BLaER1 treated with 17β-estradiol and CSF1 and Interleukin-3, amounts not matched to agents 10 nM and 100 nM (cell line): ENCODE measurements at regions not wholly inside any gene's neighbourhood (a gene's known extent, or its start where the extent isn't known, plus 50 kb on each side); places are given as distances from the start of the nearest gene placed in this dataset.
"Not testable (repeated sequence)": the region's sequence is repeated elsewhere in the genome, so short reads cannot be mapped to it uniquely, and the experiment has no call there.

ENCODE experiments used
- H3K27ac ChIP-seq, 11 experiments: shearing (Covaris generic); formaldehyde crosslinking; 2 replicates each; pipeline ENCODE4 v1.8.1; 2022
- H3K27me3 ChIP-seq, 11 experiments: shearing (Covaris generic); formaldehyde crosslinking; 2 replicates each; pipeline ENCODE4 v1.8.1; 2022
- H3K36me3 ChIP-seq, 11 experiments: shearing (Covaris generic); formaldehyde crosslinking; 2 replicates each; pipeline ENCODE4 v1.8.1; 2022
- H3K4me1 ChIP-seq, 10 experiments: shearing (Covaris generic); formaldehyde crosslinking; 2 replicates each; pipeline ENCODE4 v1.8.1; 2022
- H3K4me2 ChIP-seq, 11 experiments: shearing (Covaris generic); formaldehyde crosslinking; 2 replicates each; pipeline ENCODE4 v1.8.1; 2022
- H3K4me3 ChIP-seq, 10 experiments: shearing (Covaris generic); formaldehyde crosslinking; 2 replicates each; pipeline ENCODE4 v1.8.1; 2022
- H3K9ac ChIP-seq, 11 experiments: shearing (Covaris generic); formaldehyde crosslinking; 2 replicates each; pipeline ENCODE4 v1.8.1; 2022
- H3K9me3 ChIP-seq, 11 experiments: shearing (Covaris generic); formaldehyde crosslinking; replicated peaks in 1 of 11; 2 replicates each; pipeline ENCODE4 v1.8.1; 2022
- H4K20me1 ChIP-seq, 11 experiments: shearing (Covaris generic); formaldehyde crosslinking; 2 replicates each; pipeline ENCODE4 v1.8.1; 2022
- Cebpa-rat ChIP-seq, 11 experiments: shearing (Covaris generic); IDR thresholded peaks; 2 replicates each; pipeline ENCODE4 v1.8.1; 2022

DNA sequence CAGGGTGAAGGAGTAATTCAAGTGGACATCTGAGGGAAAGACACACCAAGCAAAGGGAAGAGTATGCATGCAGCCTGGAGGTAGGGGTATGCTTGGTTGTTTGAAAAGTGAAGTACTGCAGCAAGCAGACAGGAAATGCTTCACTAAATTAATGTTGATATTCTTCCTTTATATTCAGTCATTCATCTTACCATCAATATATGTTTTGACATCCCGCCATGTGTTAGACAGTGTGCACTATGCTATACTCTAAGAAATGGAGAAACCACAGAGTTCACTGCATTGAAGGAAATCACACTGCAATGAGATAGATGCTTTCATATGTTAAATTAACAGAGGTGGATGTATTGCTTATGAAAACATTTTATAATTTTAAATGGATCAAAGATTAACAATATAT lies 82.9 kb downstream of the HSPA13 start:
- H4K20me1 ChIP-seq = no peaks in the 10 kb centered on the region
- H3K4me2 ChIP-seq = no peak overlapping the region
- no peak for TF ChIP-seq Cebpa-rat (IDR thresholded peaks at IDR 0.05)
- no peak overlapping the region for H3K27ac ChIP-seq
- no peaks in the 10 kb centered on the region for H3K4me1 ChIP-seq
- H3K9ac ChIP-seq = no peak overlapping the region
- no peaks in the 10 kb centered on the region for H3K9me3 ChIP-seq
- no peaks in the 10 kb centered on the region for H3K27me3 ChIP-seq
- no peaks in the 10 kb centered on the region for H3K36me3 ChIP-seq
- H3K4me3 ChIP-seq = no peak overlapping the region

GRCh38 chr21:14290576-14290975 lies 74.6 kb downstream of the RBM11 start:
- no peaks in the 10 kb centered on the region for H4K20me1 ChIP-seq
- no peaks in the 10 kb centered on the region for H3K27me3 ChIP-seq
- no peak overlapping the region for H3K4me3 ChIP-seq
- H3K4me2 ChIP-seq = no peak overlapping the region
- no peak for TF ChIP-seq Cebpa-rat (IDR thresholded peaks at IDR 0.05)
- no peaks in the 10 kb centered on the region for H3K36me3 ChIP-seq
- H3K4me1 ChIP-seq = no peaks in the 10 kb centered on the region
- no peak overlapping the region for H3K9ac ChIP-seq
- H3K9me3 ChIP-seq = no peaks in the 10 kb centered on the region
- H3K27ac ChIP-seq = no peak overlapping the region

DNA sequence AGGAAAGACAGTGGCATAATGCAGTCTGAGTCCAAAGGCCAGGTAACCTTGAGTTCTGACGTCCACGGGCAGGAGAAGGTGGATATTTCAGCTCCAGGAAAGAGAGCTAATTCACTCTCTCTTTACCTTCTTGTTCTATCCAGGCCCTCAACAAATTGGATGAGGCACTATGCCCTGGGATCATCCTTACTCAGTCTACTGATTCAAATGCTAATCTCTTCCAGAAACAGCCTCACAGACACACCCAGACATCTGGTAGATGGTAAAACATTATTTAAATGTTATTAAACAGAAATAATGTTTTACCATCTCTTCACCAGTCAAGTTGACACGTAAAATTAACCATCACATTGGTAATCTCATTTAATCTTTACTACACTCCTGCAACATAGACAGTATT lies 73.0 kb downstream of the RBM11 start:
- Histone ChIP-seq H4K20me1 (no peaks in the 10 kb centered on the region), H3K36me3 (no peaks in the 10 kb centered on the region), H3K4me1 (no peaks in the 10 kb centered on the region), H3K4me3 (no peak overlapping the region), H3K9me3 (no peaks in the 10 kb centered on the region), H3K9ac (no peak overlapping the region), H3K27ac (no peak overlapping the region), H3K27me3 (no peaks in the 10 kb centered on the region), H3K4me2 (no peak overlapping the region)
- TF ChIP-seq Cebpa-rat (IDR thresholded peaks at IDR 0.05) = no peak

DNA sequence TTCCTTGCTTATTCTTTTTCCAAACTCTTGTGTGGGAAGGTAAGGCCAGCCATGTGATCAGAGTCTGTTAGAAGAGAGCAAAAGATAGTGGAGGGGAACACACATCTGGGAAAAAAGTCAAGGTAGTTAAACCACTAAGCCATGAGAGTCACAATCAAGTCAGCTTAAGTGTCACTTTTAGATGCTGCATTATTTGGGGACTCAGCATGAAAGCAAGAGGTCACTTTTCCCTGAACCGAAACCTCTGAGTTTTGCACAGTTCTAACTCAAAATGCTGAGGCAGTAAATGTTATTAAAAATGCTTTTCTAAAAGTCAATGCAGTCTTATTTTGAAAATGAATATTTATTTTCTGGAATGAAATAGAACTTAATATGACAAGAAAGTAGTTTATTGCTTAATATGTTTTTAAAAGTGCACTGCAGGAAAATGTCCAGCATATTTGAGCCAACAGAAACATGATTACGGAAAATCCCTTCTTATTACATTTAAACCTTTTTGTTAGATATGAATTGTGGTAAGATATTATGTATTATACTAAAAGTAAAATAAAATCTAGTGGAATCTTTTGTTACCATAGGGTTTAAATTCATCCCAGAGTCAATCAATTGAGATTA lies 69.3 kb downstream of the RBM11 start:
- no peaks in the 10 kb centered on the region for H3K27me3 ChIP-seq
- H3K4me3 ChIP-seq = no peak overlapping the region
- no peak overlapping the region for H3K27ac ChIP-seq
- H3K4me1 ChIP-seq = no peaks in the 10 kb centered on the region
- H3K4me2 ChIP-seq = no peak overlapping the region
- no peaks in the 10 kb centered on the region for H3K36me3 ChIP-seq
- no peak overlapping the region for H3K9ac ChIP-seq
- no peak for TF ChIP-seq Cebpa-rat (IDR thresholded peaks at IDR 0.05)
- no peaks in the 10 kb centered on the region for H4K20me1 ChIP-seq
- no peaks in the 10 kb centered on the region for H3K9me3 ChIP-seq

DNA sequence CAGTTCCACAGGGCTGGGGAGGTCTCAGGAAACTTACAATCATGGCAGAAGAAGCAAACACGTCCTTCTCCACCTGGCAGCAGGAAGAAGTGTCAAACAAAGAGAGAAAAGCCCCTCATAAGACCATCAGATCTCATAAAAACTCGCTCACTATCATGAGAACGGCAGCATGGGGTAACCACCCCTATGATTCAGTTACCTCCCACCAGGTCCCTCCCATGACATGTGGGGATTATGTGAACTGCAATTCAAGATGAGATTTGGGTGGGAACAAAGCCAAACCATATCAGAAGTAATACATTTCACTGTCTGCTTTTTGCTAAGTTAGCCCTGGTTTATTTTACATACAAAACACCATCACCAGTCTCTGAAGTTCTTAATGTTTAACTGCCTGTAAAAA lies 68.5 kb downstream of the RBM11 start:
- H3K36me3 ChIP-seq = no peaks in the 10 kb centered on the region
- no peak overlapping the region for H3K27ac ChIP-seq
- H3K9me3 ChIP-seq = no peaks in the 10 kb centered on the region
- no peak overlapping the region for H3K4me3 ChIP-seq
- TF ChIP-seq Cebpa-rat (IDR thresholded peaks at IDR 0.05) = no peak
- H3K9ac ChIP-seq = no peak overlapping the region
- no peaks in the 10 kb centered on the region for H3K4me1 ChIP-seq
- H3K27me3 ChIP-seq = no peaks in the 10 kb centered on the region
- H4K20me1 ChIP-seq = no peaks in the 10 kb centered on the region
- no peak overlapping the region for H3K4me2 ChIP-seq

GRCh38 chr21:14281188-14281900 lies 65.4 kb downstream of the RBM11 start:
- not testable (repeated sequence) for H3K9me3 ChIP-seq, H3K4me1 ChIP-seq, H3K36me3 ChIP-seq, H3K27me3 ChIP-seq, H3K4me2 ChIP-seq, H3K9ac ChIP-seq, H3K4me3 ChIP-seq, H4K20me1 ChIP-seq, H3K27ac ChIP-seq
